ENCODE measurements at regions not wholly inside any gene's neighbourhood (a gene's known extent, or its start where the extent isn't known, plus 50 kb on each side); places are given as distances from the start of the nearest gene placed in this dataset.

DNA sequence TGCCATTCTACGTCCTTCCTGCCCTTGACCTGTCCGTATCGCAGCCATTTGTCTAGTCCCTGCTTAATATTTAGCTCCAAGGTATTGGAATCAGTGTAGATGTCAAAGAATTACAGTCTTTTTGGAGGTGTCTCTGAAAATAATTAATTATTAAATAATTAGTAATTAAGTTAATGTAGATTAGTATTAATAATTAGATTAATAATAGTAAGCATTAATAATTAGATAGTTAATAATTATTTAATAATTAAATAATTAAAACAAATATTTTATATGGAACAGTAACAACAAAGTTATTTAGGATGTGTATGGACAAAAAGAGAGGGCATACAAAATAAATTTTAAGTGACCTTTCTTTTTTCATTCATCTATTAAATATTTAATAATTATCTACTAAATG is 639.6 kb downstream of the AACS start:
- WGBS, 4 donors, result 68 to 72% (median 70%) methylated on average over 3 of the region's 3 CpGs
- Histone ChIP-seq H3K4me3 (no peak overlapping the region), H3K36me3 (replicated peaks in 1 of 2) (no peaks in the 10 kb centered on the region), H3K4me1 (replicated peaks in 1 of 2) (no peaks in the 10 kb centered on the region), H3K27me3 (no peaks in the 10 kb centered on the region), H3K27ac (no peak overlapping the region), H3K9me3 (replicated peaks in 1 of 3) (no peaks in the 10 kb centered on the region)
- intact Hi-C loops (cut with DNase I), result no loop called here
- no peak for TF ChIP-seq POLR2A (IDR thresholded peaks at IDR 0.05)
- TF ChIP-seq, protein P1, sequence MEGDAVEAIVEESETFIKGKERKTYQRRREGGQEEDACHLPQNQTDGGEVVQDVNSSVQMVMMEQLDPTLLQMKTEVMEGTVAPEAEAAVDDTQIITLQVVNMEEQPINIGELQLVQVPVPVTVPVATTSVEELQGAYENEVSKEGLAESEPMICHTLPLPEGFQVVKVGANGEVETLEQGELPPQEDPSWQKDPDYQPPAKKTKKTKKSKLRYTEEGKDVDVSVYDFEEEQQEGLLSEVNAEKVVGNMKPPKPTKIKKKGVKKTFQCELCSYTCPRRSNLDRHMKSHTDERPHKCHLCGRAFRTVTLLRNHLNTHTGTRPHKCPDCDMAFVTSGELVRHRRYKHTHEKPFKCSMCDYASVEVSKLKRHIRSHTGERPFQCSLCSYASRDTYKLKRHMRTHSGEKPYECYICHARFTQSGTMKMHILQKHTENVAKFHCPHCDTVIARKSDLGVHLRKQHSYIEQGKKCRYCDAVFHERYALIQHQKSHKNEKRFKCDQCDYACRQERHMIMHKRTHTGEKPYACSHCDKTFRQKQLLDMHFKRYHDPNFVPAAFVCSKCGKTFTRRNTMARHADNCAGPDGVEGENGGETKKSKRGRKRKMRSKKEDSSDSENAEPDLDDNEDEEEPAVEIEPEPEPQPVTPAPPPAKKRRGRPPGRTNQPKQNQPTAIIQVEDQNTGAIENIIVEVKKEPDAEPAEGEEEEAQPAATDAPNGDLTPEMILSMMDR (IDR thresholded peaks at IDR 0.05), result no peak
- no peak for DNase-seq

- intact Hi-C loops (cut with DNase I), result no loop called here
- WGBS, 4 donors, result 67 to 77% (median 74%) methylated on average over 10 of the region's 10 CpGs
- no peaks in the 10 kb centered on the region for H3K36me3 ChIP-seq (replicated peaks in 1 of 2)
- H3K9me3 ChIP-seq (replicated peaks in 1 of 3), result peaks cover 0 to 8% (median 0%) of the 10 kb centered on the region in 3 donors
- no peak for TF ChIP-seq POLR2A (IDR thresholded peaks at IDR 0.05)
- TF ChIP-seq, protein P1 (IDR thresholded peaks at IDR 0.05), result no peak
- H3K4me3 ChIP-seq, result no peak overlapping the region
- H3K4me1 ChIP-seq (replicated peaks in 1 of 2), result no peaks in the 10 kb centered on the region
- H3K27me3 ChIP-seq, result no peaks in the 10 kb centered on the region
- DNase-seq, result no peak
- no peak overlapping the region for H3K27ac ChIP-seq
These were observed 655.7 kb downstream of the AACS start for GRCh38 chr12:125720961-125721360.

DNA sequence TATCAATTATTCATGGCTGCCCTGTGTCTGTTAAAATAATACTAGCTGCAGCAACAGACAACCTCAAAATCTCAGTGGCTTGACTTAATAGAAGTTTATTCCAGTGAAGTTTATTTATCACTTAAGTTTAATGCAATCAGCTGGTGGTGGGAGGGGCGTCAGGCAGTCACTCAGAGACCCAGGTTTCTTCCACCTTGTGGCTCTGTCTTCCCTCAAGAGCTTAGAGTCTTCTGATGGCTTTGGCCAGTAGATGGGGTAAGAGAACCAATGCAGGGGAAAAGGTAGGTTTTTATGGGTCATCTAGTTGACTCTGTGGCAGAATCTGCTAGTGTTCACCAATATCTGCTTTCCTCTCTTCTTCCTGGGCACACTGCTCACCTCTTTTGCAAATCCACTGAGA is 668.9 kb downstream of the AACS start:
- Histone ChIP-seq H3K27me3 (no peaks in the 10 kb centered on the region), H3K4me3 (no peak overlapping the region), H3K9me3 (replicated peaks in 1 of 3) (no peaks in the 10 kb centered on the region), H3K36me3 (replicated peaks in 1 of 2) (no peaks in the 10 kb centered on the region), H3K27ac (no peak overlapping the region), H3K4me1 (replicated peaks in 1 of 2) (no peaks in the 10 kb centered on the region)
- intact Hi-C loops (cut with DNase I), result no loop called here
- WGBS, 4 donors, result 45 to 55% (median 47%) methylated on average over 1 of the region's 1 CpG
- DNase-seq, result no peak
- no peak for TF ChIP-seq POLR2A (IDR thresholded peaks at IDR 0.05)
- TF ChIP-seq, protein P1 (IDR thresholded peaks at IDR 0.05), result no peak

- TF ChIP-seq, protein P1 (IDR thresholded peaks at IDR 0.05), result no peak
- TF ChIP-seq POLR2A (IDR thresholded peaks at IDR 0.05), result no peak
- Histone ChIP-seq H3K4me1 (replicated peaks in 1 of 2) (no peaks in the 10 kb centered on the region), H3K27ac (no peak overlapping the region), H3K36me3 (replicated peaks in 1 of 2) (no peaks in the 10 kb centered on the region), H3K9me3 (replicated peaks in 1 of 3) (no peaks in the 10 kb centered on the region), H3K4me3 (no peak overlapping the region), H3K27me3 (no peaks in the 10 kb centered on the region)
- WGBS, 4 donors, result 75 to 97% (median 91%) methylated on average over 1 of the region's 1 CpG
- DNase-seq, result no peak
- intact Hi-C loops (cut with DNase I), result no loop called here
These were observed 673.0 kb downstream of the AACS start for GRCh38 chr12:125738211-125738610.

Data from adrenal gland (tissue), 9 donors.